Lower leg skin (tissue), 3 donors: ENCODE measurements at regions not wholly inside any gene's neighbourhood (a gene's known extent, or its start where the extent isn't known, plus 50 kb on each side); places are given as distances from the start of the nearest gene placed in this dataset.

Experiments
- POLR2A ChIP-seq, 2 donors: fragments of 450-650 bp; IDR thresholded peaks; one replicate each; pipeline ENCODE4 v1.6.1; 2016 to 2017; ENCODE audit warnings: antibody characterized with exemption in 2 of 2, mild to moderate bottlenecking in 1 of 2, moderate library complexity in 1 of 2
- TF ChIP-seq, protein P1 (sequence below), 3 donors: fragments of 450-650 bp; IDR thresholded peaks; one replicate each; pipeline ENCODE4 v1.5.1; 2016; ENCODE audit warnings: antibody characterized with exemption in 3 of 3, mild to moderate bottlenecking in 3 of 3, moderate library complexity in 2 of 3

- TF ChIP-seq POLR2A (IDR thresholded peaks at IDR 0.05): no peak
- TF ChIP-seq, protein P1, sequence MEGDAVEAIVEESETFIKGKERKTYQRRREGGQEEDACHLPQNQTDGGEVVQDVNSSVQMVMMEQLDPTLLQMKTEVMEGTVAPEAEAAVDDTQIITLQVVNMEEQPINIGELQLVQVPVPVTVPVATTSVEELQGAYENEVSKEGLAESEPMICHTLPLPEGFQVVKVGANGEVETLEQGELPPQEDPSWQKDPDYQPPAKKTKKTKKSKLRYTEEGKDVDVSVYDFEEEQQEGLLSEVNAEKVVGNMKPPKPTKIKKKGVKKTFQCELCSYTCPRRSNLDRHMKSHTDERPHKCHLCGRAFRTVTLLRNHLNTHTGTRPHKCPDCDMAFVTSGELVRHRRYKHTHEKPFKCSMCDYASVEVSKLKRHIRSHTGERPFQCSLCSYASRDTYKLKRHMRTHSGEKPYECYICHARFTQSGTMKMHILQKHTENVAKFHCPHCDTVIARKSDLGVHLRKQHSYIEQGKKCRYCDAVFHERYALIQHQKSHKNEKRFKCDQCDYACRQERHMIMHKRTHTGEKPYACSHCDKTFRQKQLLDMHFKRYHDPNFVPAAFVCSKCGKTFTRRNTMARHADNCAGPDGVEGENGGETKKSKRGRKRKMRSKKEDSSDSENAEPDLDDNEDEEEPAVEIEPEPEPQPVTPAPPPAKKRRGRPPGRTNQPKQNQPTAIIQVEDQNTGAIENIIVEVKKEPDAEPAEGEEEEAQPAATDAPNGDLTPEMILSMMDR (IDR thresholded peaks at IDR 0.05): no peak
Observed at GRCh38 chr10:107647462-107647861, 483.0 kb upstream of the SORCS1 start.
